Peyer's patch (tissue), 4 donors: ENCODE measurements at regions not wholly inside any gene's neighbourhood (a gene's known extent, or its start where the extent isn't known, plus 50 kb on each side); places are given as distances from the start of the nearest gene placed in this dataset.
"Not testable (repeated sequence)": the region's sequence is repeated elsewhere in the genome, so short reads cannot be mapped to it uniquely, and the experiment has no call there.

ENCODE experiments used
- CTCF ChIP-seq, 6 experiments: fragments of 450-650 bp in 4 of 6; fragments of 200-600 bp in 2 of 6; sonication (generic) in 1 of 6; IDR thresholded peaks; one replicate each; pipeline ENCODE4 v1.5.1; 2017 to 2019; ENCODE audit warnings: antibody characterized with exemption in 6 of 6, mild to moderate bottlenecking in 3 of 6, moderate library complexity in 1 of 6
- POLR2A ChIP-seq, 2 donors: fragments of 450-650 bp; IDR thresholded peaks; one replicate each; pipeline ENCODE4 v1.5.1; 2017; ENCODE audit warnings: antibody characterized with exemption in 2 of 2, mild to moderate bottlenecking in 2 of 2, moderate library complexity in 2 of 2

- TF ChIP-seq POLR2A, CTCF (IDR thresholded peaks at IDR 0.05): not testable (repeated sequence)
Observed at GRCh38 chr3:16774536-16774935, 110.2 kb upstream of the PLCL2 start.
